ENCODE measurements at regions not wholly inside any gene's neighbourhood (a gene's known extent, or its start where the extent isn't known, plus 50 kb on each side); places are given as distances from the start of the nearest gene placed in this dataset.

DNA sequence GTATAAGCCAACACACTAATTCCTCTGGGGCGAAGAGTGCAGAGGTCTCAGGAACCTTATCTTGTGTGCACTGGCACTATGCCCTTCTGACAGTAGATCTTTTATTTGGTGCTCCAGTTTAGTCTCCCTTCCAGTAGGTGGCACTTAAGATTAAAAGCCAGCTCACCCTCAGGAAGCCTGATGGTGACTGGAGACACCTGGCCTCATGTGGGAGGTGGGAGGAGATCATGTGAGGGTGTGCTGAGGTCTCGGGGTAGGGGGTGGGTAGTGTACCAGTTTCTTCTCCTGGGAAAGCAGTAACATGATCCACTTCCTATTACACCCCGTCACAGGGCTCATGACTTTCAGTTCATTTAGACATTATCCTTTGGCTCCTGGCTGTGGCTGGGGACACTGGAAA, 654.9 kb downstream of the ADCYAP1 start:
- ATAC-seq (ENCODE audit: insufficient read depth, low read depth) (no peak), DNase-seq (no peak)
- no peak overlapping the region for H3K4me2 ChIP-seq (ENCODE audit: insufficient read depth, low read length)
- H3K4me3 ChIP-seq (ENCODE audit: low read depth in 1 of 2, low read length in 2 of 2) = no peak overlapping the region
- TF ChIP-seq, protein P1, sequence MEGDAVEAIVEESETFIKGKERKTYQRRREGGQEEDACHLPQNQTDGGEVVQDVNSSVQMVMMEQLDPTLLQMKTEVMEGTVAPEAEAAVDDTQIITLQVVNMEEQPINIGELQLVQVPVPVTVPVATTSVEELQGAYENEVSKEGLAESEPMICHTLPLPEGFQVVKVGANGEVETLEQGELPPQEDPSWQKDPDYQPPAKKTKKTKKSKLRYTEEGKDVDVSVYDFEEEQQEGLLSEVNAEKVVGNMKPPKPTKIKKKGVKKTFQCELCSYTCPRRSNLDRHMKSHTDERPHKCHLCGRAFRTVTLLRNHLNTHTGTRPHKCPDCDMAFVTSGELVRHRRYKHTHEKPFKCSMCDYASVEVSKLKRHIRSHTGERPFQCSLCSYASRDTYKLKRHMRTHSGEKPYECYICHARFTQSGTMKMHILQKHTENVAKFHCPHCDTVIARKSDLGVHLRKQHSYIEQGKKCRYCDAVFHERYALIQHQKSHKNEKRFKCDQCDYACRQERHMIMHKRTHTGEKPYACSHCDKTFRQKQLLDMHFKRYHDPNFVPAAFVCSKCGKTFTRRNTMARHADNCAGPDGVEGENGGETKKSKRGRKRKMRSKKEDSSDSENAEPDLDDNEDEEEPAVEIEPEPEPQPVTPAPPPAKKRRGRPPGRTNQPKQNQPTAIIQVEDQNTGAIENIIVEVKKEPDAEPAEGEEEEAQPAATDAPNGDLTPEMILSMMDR (IDR thresholded peaks at IDR 0.05; ENCODE audit: borderline replicate concordance, extremely low read depth, low read length, poor library complexity, severe bottlenecking) = peak; percentile 19
- TF ChIP-seq EZH2 (IDR thresholded peaks at IDR 0.05; ENCODE audit: borderline replicate concordance, low read depth, low read length, severe bottlenecking) = no peak
- no peak overlapping the region for H3K9ac ChIP-seq (ENCODE audit: low read depth, low read length)
- H3K79me2 ChIP-seq (ENCODE audit: insufficient read depth, low read length) = no peaks in the 10 kb centered on the region
- no peaks in the 10 kb centered on the region for H3K27me3 ChIP-seq (ENCODE audit: insufficient read depth, low read length, poor library complexity)
- no peaks in the 10 kb centered on the region for H4K20me1 ChIP-seq (ENCODE audit: insufficient read depth, low read length)
- no peaks in the 10 kb centered on the region for H3K9me3 ChIP-seq (ENCODE audit: insufficient read depth, low read length, severe bottlenecking)
- no peaks in the 10 kb centered on the region for H3K36me3 ChIP-seq (ENCODE audit: insufficient read depth, low read length)
- H3K27ac ChIP-seq (ENCODE audit: low read length) = no peak overlapping the region
- no peaks in the 10 kb centered on the region for H3K4me1 ChIP-seq (ENCODE audit: insufficient read depth, low read length)
- H2AFZ ChIP-seq (ENCODE audit: low read depth, low read length) = no peak overlapping the region

DNA sequence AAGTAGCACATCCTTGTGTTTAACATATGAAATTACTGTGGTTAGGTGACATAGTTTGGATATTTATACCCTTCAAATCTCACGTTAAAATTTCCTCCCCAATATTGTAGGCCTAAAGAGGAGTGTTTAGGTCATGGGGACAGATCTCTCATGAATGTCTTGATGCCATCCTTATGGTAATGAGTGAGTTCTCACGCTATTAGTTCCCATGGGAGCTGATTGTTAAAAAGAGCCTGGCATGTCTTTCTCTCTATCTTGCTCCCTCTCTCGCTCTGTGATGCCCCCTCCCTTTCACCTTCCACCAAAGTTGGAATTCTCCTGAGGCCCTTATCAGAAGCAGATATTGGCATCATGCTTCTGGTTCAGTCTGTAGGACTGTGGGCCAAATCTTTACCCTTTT, 660.1 kb downstream of the ADCYAP1 start:
- Histone ChIP-seq H4K20me1 (ENCODE audit: insufficient read depth, low read length) (no peaks in the 10 kb centered on the region), H3K27ac (ENCODE audit: low read length) (no peak overlapping the region), H3K9me3 (ENCODE audit: insufficient read depth, low read length, severe bottlenecking) (no peaks in the 10 kb centered on the region), H2AFZ (ENCODE audit: low read depth, low read length) (no peak overlapping the region), H3K4me3 (ENCODE audit: low read depth in 1 of 2, low read length in 2 of 2) (no peak overlapping the region), H3K9ac (ENCODE audit: low read depth, low read length) (no peak overlapping the region), H3K36me3 (ENCODE audit: insufficient read depth, low read length) (no peaks in the 10 kb centered on the region), H3K4me2 (ENCODE audit: insufficient read depth, low read length) (no peak overlapping the region), H3K27me3 (ENCODE audit: insufficient read depth, low read length, poor library complexity) (no peaks in the 10 kb centered on the region), H3K4me1 (ENCODE audit: insufficient read depth, low read length) (no peaks in the 10 kb centered on the region), H3K79me2 (ENCODE audit: insufficient read depth, low read length) (no peaks in the 10 kb centered on the region)
- TF ChIP-seq, protein P1 (IDR thresholded peaks at IDR 0.05; ENCODE audit: borderline replicate concordance, extremely low read depth, low read length, poor library complexity, severe bottlenecking) = no peak
- no peak for TF ChIP-seq EZH2 (IDR thresholded peaks at IDR 0.05; ENCODE audit: borderline replicate concordance, low read depth, low read length, severe bottlenecking)
- no peak for DNase-seq
- ATAC-seq (ENCODE audit: insufficient read depth, low read depth) = no peak

DNA sequence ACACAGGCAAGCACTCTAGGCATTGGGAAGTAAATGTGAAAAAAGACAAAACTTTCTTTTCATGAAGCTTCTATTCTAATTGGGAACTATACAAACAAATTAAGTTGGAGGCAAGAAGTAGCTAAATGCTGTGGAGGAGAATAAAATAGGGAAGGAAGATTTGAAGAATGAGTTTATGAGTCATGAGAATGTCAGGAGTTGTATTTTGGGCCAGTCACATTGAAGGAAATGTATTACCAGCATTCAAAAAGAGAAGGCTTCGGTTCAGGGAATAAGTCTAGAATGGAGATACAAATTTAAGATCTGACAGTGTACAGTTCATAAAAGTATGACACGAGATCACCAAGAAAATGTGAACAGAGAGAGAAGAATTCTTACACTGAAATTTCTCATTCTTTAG, 666.5 kb downstream of the ADCYAP1 start:
- no peaks in the 10 kb centered on the region for H3K79me2 ChIP-seq (ENCODE audit: insufficient read depth, low read length)
- TF ChIP-seq, protein P1 (IDR thresholded peaks at IDR 0.05; ENCODE audit: borderline replicate concordance, extremely low read depth, low read length, poor library complexity, severe bottlenecking) = no peak
- H3K4me2 ChIP-seq (ENCODE audit: insufficient read depth, low read length) = no peak overlapping the region
- H3K4me3 ChIP-seq (ENCODE audit: low read depth in 1 of 2, low read length in 2 of 2) = no peak overlapping the region
- H3K27ac ChIP-seq (ENCODE audit: low read length) = no peak overlapping the region
- no peaks in the 10 kb centered on the region for H3K9me3 ChIP-seq (ENCODE audit: insufficient read depth, low read length, severe bottlenecking)
- H4K20me1 ChIP-seq (ENCODE audit: insufficient read depth, low read length) = no peaks in the 10 kb centered on the region
- H3K9ac ChIP-seq (ENCODE audit: low read depth, low read length) = no peak overlapping the region
- DNase-seq (no peak), ATAC-seq (ENCODE audit: insufficient read depth, low read depth) (no peak)
- H3K36me3 ChIP-seq (ENCODE audit: insufficient read depth, low read length) = no peaks in the 10 kb centered on the region
- H2AFZ ChIP-seq (ENCODE audit: low read depth, low read length) = no peak overlapping the region
- peaks cover 4% of the 10 kb centered on the region for H3K27me3 ChIP-seq (ENCODE audit: insufficient read depth, low read length, poor library complexity)
- H3K4me1 ChIP-seq (ENCODE audit: insufficient read depth, low read length) = no peaks in the 10 kb centered on the region

DNA sequence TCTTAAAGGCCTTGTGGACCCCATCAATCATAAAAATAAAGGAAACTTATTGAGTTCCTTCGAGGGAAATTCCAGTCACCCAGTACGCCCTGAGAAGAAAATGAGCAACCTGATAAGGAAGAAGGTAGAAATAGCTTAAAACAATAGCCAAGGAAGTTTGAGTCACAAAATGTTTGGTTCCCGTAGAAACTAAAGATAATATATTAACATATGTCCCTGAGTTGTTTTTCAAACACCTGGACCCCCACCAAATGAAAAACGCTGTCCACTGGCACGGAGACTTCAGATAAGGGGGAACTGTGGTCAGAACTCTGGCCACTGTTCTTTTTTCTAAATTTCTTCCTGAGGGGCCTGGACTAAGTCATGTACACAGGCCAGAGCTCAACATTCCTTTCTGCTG, 669.1 kb downstream of the ADCYAP1 start:
- Histone ChIP-seq H3K4me2 (ENCODE audit: insufficient read depth, low read length) (no peak overlapping the region), H3K27ac (ENCODE audit: low read length) (no peak overlapping the region), H3K4me3 (ENCODE audit: low read depth in 1 of 2, low read length in 2 of 2) (no peak overlapping the region), H3K4me1 (ENCODE audit: insufficient read depth, low read length) (no peaks in the 10 kb centered on the region), H4K20me1 (ENCODE audit: insufficient read depth, low read length) (no peaks in the 10 kb centered on the region), H3K9ac (ENCODE audit: low read depth, low read length) (no peak overlapping the region), H3K79me2 (ENCODE audit: insufficient read depth, low read length) (no peaks in the 10 kb centered on the region), H3K9me3 (ENCODE audit: insufficient read depth, low read length, severe bottlenecking) (no peaks in the 10 kb centered on the region), H2AFZ (ENCODE audit: low read depth, low read length) (no peak overlapping the region), H3K36me3 (ENCODE audit: insufficient read depth, low read length) (no peaks in the 10 kb centered on the region), H3K27me3 (ENCODE audit: insufficient read depth, low read length, poor library complexity) (peaks cover 4% of the 10 kb centered on the region)
- DNase-seq (no peak), ATAC-seq (ENCODE audit: insufficient read depth, low read depth) (no peak)
- TF ChIP-seq, protein P1 (IDR thresholded peaks at IDR 0.05; ENCODE audit: borderline replicate concordance, extremely low read depth, low read length, poor library complexity, severe bottlenecking) = no peak
- TF ChIP-seq EZH2 (IDR thresholded peaks at IDR 0.05; ENCODE audit: borderline replicate concordance, low read depth, low read length, severe bottlenecking) = no peak

Data from DND-41 (cell line).